ENCODE measurements at regions not wholly inside any gene's neighbourhood (a gene's known extent, or its start where the extent isn't known, plus 50 kb on each side); places are given as distances from the start of the nearest gene placed in this dataset.

- Histone ChIP-seq H3K27ac (ENCODE audit: low read length, poor library complexity, severe bottlenecking) (no peak overlapping the region), H3K4ac (ENCODE audit: low read depth in 1 of 2, low read length in 2 of 2) (no peak overlapping the region), H2AFZ (ENCODE audit: low read depth, low read length) (no peak overlapping the region), H3K23ac (ENCODE audit: low read length in 2 of 2) (no peak overlapping the region), H3K79me1 (replicated peaks; ENCODE audit: low read length, poor library complexity, severe bottlenecking) (no peaks in the 10 kb centered on the region), H3K4me2 (ENCODE audit: low read length, poor library complexity, severe bottlenecking) (no peak overlapping the region), H2BK5ac (ENCODE audit: low read depth, low read length, poor library complexity, severe bottlenecking) (no peak overlapping the region), H3K4me1 (ENCODE audit: control insufficient read depth, insufficient read depth, low read depth, low read length) (no peaks in the 10 kb centered on the region), H4K91ac (ENCODE audit: low read length) (no peak overlapping the region), H3K4me3 (ENCODE audit: insufficient read depth in 1 of 2, low read depth in 1 of 2, low read length in 2 of 2) (no peak overlapping the region), H2BK12ac (ENCODE audit: low read length in 2 of 2) (no peak overlapping the region), H3K9ac (ENCODE audit: low read length) (no peak overlapping the region), H2AK5ac (ENCODE audit: low read length, severe bottlenecking) (no peak overlapping the region), H3K27me3 (ENCODE audit: control insufficient read depth in 1 of 2, insufficient read depth in 1 of 2, low read length in 2 of 2) (no peaks in the 10 kb centered on the region), H2BK120ac (ENCODE audit: low read depth, low read length) (no peak overlapping the region), H3K36me3 (ENCODE audit: control insufficient read depth in 1 of 2, insufficient read depth in 2 of 2, low read depth in 1 of 2, low read length in 2 of 2) (no peaks in the 10 kb centered on the region), H4K8ac (ENCODE audit: low read length) (no peak overlapping the region), H3K9me3 (ENCODE audit: control insufficient read depth, low read length) (peaks cover 13% of the 10 kb centered on the region), H3K18ac (ENCODE audit: low read depth in 1 of 2, low read length in 2 of 2) (no peak overlapping the region), H3K14ac (ENCODE audit: low read length in 2 of 2) (no peak overlapping the region), H2BK15ac (ENCODE audit: low read depth, poor library complexity, severe bottlenecking) (no peak overlapping the region)
- no peak for DNase-seq
Observed at GRCh38 chr2:118728984-118729383, 118.5 kb downstream of the EN1 start.

- Histone ChIP-seq H3K23ac (ENCODE audit: low read length in 2 of 2) (no peak overlapping the region), H3K4ac (ENCODE audit: low read depth in 1 of 2, low read length in 2 of 2) (no peak overlapping the region), H3K14ac (ENCODE audit: low read length in 2 of 2) (no peak overlapping the region), H3K4me2 (ENCODE audit: low read length, poor library complexity, severe bottlenecking) (no peak overlapping the region), H4K8ac (ENCODE audit: low read length) (no peak overlapping the region), H3K9me3 (ENCODE audit: control insufficient read depth, low read length) (peaks cover 13% of the 10 kb centered on the region), H4K91ac (ENCODE audit: low read length) (no peak overlapping the region), H3K4me1 (ENCODE audit: control insufficient read depth, insufficient read depth, low read depth, low read length) (no peaks in the 10 kb centered on the region), H3K36me3 (ENCODE audit: control insufficient read depth in 1 of 2, insufficient read depth in 2 of 2, low read depth in 1 of 2, low read length in 2 of 2) (no peaks in the 10 kb centered on the region), H3K79me1 (replicated peaks; ENCODE audit: low read length, poor library complexity, severe bottlenecking) (no peaks in the 10 kb centered on the region), H3K9ac (ENCODE audit: low read length) (no peak overlapping the region), H2BK12ac (ENCODE audit: low read length in 2 of 2) (no peak overlapping the region), H3K18ac (ENCODE audit: low read depth in 1 of 2, low read length in 2 of 2) (no peak overlapping the region), H2AK5ac (ENCODE audit: low read length, severe bottlenecking) (no peak overlapping the region), H3K27me3 (ENCODE audit: control insufficient read depth in 1 of 2, insufficient read depth in 1 of 2, low read length in 2 of 2) (no peaks in the 10 kb centered on the region), H2BK120ac (ENCODE audit: low read depth, low read length) (no peak overlapping the region), H3K27ac (ENCODE audit: low read length, poor library complexity, severe bottlenecking) (no peak overlapping the region), H2BK15ac (ENCODE audit: low read depth, poor library complexity, severe bottlenecking) (no peak overlapping the region), H3K4me3 (ENCODE audit: insufficient read depth in 1 of 2, low read depth in 1 of 2, low read length in 2 of 2) (no peak overlapping the region), H2BK5ac (ENCODE audit: low read depth, low read length, poor library complexity, severe bottlenecking) (no peak overlapping the region), H2AFZ (ENCODE audit: low read depth, low read length) (no peak overlapping the region)
- no peak for DNase-seq
Observed at GRCh38 chr2:118726821-118727220, 120.6 kb downstream of the EN1 start.

- H3K79me1 ChIP-seq (replicated peaks; ENCODE audit: low read length, poor library complexity, severe bottlenecking), result no peaks in the 10 kb centered on the region
- H2AFZ ChIP-seq (ENCODE audit: low read depth, low read length), result no peak overlapping the region
- WGBS, result 59% methylated on average over 4 of the region's 4 CpGs
- H2AK5ac ChIP-seq (ENCODE audit: low read length, severe bottlenecking), result no peak overlapping the region
- no peak overlapping the region for H4K8ac ChIP-seq (ENCODE audit: low read length)
- no peak overlapping the region for H2BK15ac ChIP-seq (ENCODE audit: low read depth, poor library complexity, severe bottlenecking)
- no peaks in the 10 kb centered on the region for H3K4me1 ChIP-seq (ENCODE audit: control insufficient read depth, insufficient read depth, low read depth, low read length)
- H3K27ac ChIP-seq (ENCODE audit: low read length, poor library complexity, severe bottlenecking), result no peak overlapping the region
- no peak for DNase-seq
- H2BK120ac ChIP-seq (ENCODE audit: low read depth, low read length), result no peak overlapping the region
- H2BK12ac ChIP-seq (ENCODE audit: low read length in 2 of 2), result no peak overlapping the region
- no peak overlapping the region for H3K18ac ChIP-seq (ENCODE audit: low read depth in 1 of 2, low read length in 2 of 2)
- H2BK5ac ChIP-seq (ENCODE audit: low read depth, low read length, poor library complexity, severe bottlenecking), result no peak overlapping the region
- H3K27me3 ChIP-seq (ENCODE audit: control insufficient read depth in 1 of 2, insufficient read depth in 1 of 2, low read length in 2 of 2), result peaks cover 0 to 6% of the 10 kb centered on the region in 2 experiments
- no peak overlapping the region for H3K4me3 ChIP-seq (ENCODE audit: insufficient read depth in 1 of 2, low read depth in 1 of 2, low read length in 2 of 2)
- no peak overlapping the region for H4K91ac ChIP-seq (ENCODE audit: low read length)
- no peak overlapping the region for H3K4me2 ChIP-seq (ENCODE audit: low read length, poor library complexity, severe bottlenecking)
- H3K36me3 ChIP-seq (ENCODE audit: control insufficient read depth in 1 of 2, insufficient read depth in 2 of 2, low read depth in 1 of 2, low read length in 2 of 2), result no peaks in the 10 kb centered on the region
- no peak overlapping the region for H3K23ac ChIP-seq (ENCODE audit: low read length in 2 of 2)
- H3K9ac ChIP-seq (ENCODE audit: low read length), result peak overlapping the region; percentile 40
- peaks cover 13% of the 10 kb centered on the region for H3K9me3 ChIP-seq (ENCODE audit: control insufficient read depth, low read length)
- H3K14ac ChIP-seq (ENCODE audit: low read length in 2 of 2), result no peak overlapping the region
- no peak overlapping the region for H3K4ac ChIP-seq (ENCODE audit: low read depth in 1 of 2, low read length in 2 of 2)
Observed at GRCh38 chr2:118723394-118723793, 124.1 kb downstream of the EN1 start.

- H3K4ac ChIP-seq (ENCODE audit: low read depth in 1 of 2, low read length in 2 of 2), result no peak overlapping the region
- H3K27me3 ChIP-seq (ENCODE audit: control insufficient read depth in 1 of 2, insufficient read depth in 1 of 2, low read length in 2 of 2), result peaks cover 0 to 8% of the 10 kb centered on the region in 2 experiments
- H2BK15ac ChIP-seq (ENCODE audit: low read depth, poor library complexity, severe bottlenecking), result no peak overlapping the region
- H2BK12ac ChIP-seq (ENCODE audit: low read length in 2 of 2), result no peak overlapping the region
- no peak overlapping the region for H2AK5ac ChIP-seq (ENCODE audit: low read length, severe bottlenecking)
- H3K23ac ChIP-seq (ENCODE audit: low read length in 2 of 2), result no peak overlapping the region
- H3K18ac ChIP-seq (ENCODE audit: low read depth in 1 of 2, low read length in 2 of 2), result no peak overlapping the region
- no peak overlapping the region for H3K9ac ChIP-seq (ENCODE audit: low read length)
- no peak overlapping the region for H4K91ac ChIP-seq (ENCODE audit: low read length)
- 78% methylated on average over 2 of the region's 3 CpGs for WGBS
- H4K8ac ChIP-seq (ENCODE audit: low read length), result no peak overlapping the region
- no peak overlapping the region for H3K4me2 ChIP-seq (ENCODE audit: low read length, poor library complexity, severe bottlenecking)
- H2BK5ac ChIP-seq (ENCODE audit: low read depth, low read length, poor library complexity, severe bottlenecking), result no peak overlapping the region
- H3K14ac ChIP-seq (ENCODE audit: low read length in 2 of 2), result no peak overlapping the region
- no peak for DNase-seq
- no peak overlapping the region for H3K27ac ChIP-seq (ENCODE audit: low read length, poor library complexity, severe bottlenecking)
- no peaks in the 10 kb centered on the region for H3K36me3 ChIP-seq (ENCODE audit: control insufficient read depth in 1 of 2, insufficient read depth in 2 of 2, low read depth in 1 of 2, low read length in 2 of 2)
- H2BK120ac ChIP-seq (ENCODE audit: low read depth, low read length), result no peak overlapping the region
- no peak overlapping the region for H3K4me3 ChIP-seq (ENCODE audit: insufficient read depth in 1 of 2, low read depth in 1 of 2, low read length in 2 of 2)
- no peaks in the 10 kb centered on the region for H3K4me1 ChIP-seq (ENCODE audit: control insufficient read depth, insufficient read depth, low read depth, low read length)
- H2AFZ ChIP-seq (ENCODE audit: low read depth, low read length), result no peak overlapping the region
- no peaks in the 10 kb centered on the region for H3K79me1 ChIP-seq (replicated peaks; ENCODE audit: low read length, poor library complexity, severe bottlenecking)
- peaks cover 11% of the 10 kb centered on the region for H3K9me3 ChIP-seq (ENCODE audit: control insufficient read depth, low read length)
Observed at GRCh38 chr2:118722976-118723375, 124.5 kb downstream of the EN1 start.
